GM12878 (cell line): ENCODE measurements at regions not wholly inside any gene's neighbourhood (a gene's known extent, or its start where the extent isn't known, plus 50 kb on each side); places are given as distances from the start of the nearest gene placed in this dataset.

Experiments
- EGR1 ChIP-seq, 2 experiments: IDR thresholded peaks; 1 replicate in 1 of 2; 2 replicates in 1 of 2; pipeline ENCODE4 v1.6.1; 2011 to 2012; ENCODE audit warnings: low read depth in 2 of 2, low read length in 2 of 2, borderline replicate concordance in 1 of 2, mild to moderate bottlenecking in 1 of 2, moderate library complexity in 1 of 2
- MEF2A ChIP-seq: IDR thresholded peaks from 2 replicates; pipeline ENCODE4 v1.6.1; 2011; ENCODE audit warnings: low read depth, mild to moderate bottlenecking, low read length, moderate library complexity; ENCODE audit not compliant: insufficient read depth
- MXI1 ChIP-seq: fragments of 150-350 bp; IDR thresholded peaks from 2 replicates; pipeline ENCODE4 v1.6.1; 2011; ENCODE audit warnings: low read depth, mild to moderate bottlenecking, inconsistent platforms, low read length, improper control_type of control experiment
- POLR2A ChIP-seq: IDR thresholded peaks from 2 replicates; pipeline ENCODE4 v1.6.1; 2011; ENCODE audit warnings: low read depth, mild to moderate bottlenecking, low read length
- POLR2AphosphoS5 ChIP-seq: IDR thresholded peaks from 2 replicates; pipeline ENCODE4 v1.6.1; 2011; ENCODE audit warnings: mild to moderate bottlenecking, low read length, inconsistent platforms
- RBBP5 ChIP-seq: fragments of 200-600 bp; sonication (generic); conservative IDR thresholded peaks from 2 replicates; pipeline ENCODE4 v1.6.1; 2016
- RFX5 ChIP-seq: IDR thresholded peaks from 2 replicates; pipeline ENCODE4 v1.6.1; 2011; ENCODE audit warnings: low read depth, low read length, improper control_type of control experiment
- SUPT20H ChIP-seq: IDR thresholded peaks from 2 replicates; pipeline ENCODE4 v1.6.1; 2011; ENCODE audit warnings: low read depth, mild to moderate bottlenecking, low read length, moderate library complexity, borderline replicate concordance; ENCODE audit not compliant: control insufficient read depth
- TCF7 ChIP-seq: IDR thresholded peaks from 2 replicates; pipeline ENCODE4 v1.6.1; 2014; ENCODE audit warnings: antibody characterized with exemption, borderline replicate concordance
- TF ChIP-seq, protein P1 (sequence below), 3 experiments: IDR thresholded peaks in 2 of 3; conservative IDR thresholded peaks in 1 of 3; 2 replicates each; pipeline ENCODE4 v1.5.1; 2011; ENCODE audit warnings: low read depth in 3 of 3, low read length in 3 of 3, mild to moderate bottlenecking in 3 of 3, control low read depth in 2 of 3, moderate library complexity in 2 of 3, inconsistent platforms in 1 of 3, mixed read lengths in 1 of 3; ENCODE audit not compliant: control insufficient read depth in 2 of 3, insufficient read depth in 1 of 3; ENCODE audit errors: extremely low read depth in 1 of 3
- TF ChIP-seq, protein P2 (sequence below): IDR thresholded peaks from 2 replicates; pipeline ENCODE4 v1.6.1; 2012; ENCODE audit warnings: low read depth, low read length, improper control_type of control experiment
- TF ChIP-seq, protein P3 (sequence below): IDR thresholded peaks from 2 replicates; pipeline ENCODE4 v1.6.1; 2011; ENCODE audit warnings: low read depth, low read length, improper control_type of control experiment, borderline replicate concordance
- TF ChIP-seq, protein P4 (sequence below): IDR thresholded peaks from 2 replicates; pipeline ENCODE4 v1.6.1; 2011; ENCODE audit warnings: mild to moderate bottlenecking, low read depth, low read length, moderate library complexity; ENCODE audit not compliant: insufficient replicate concordance

DNA sequence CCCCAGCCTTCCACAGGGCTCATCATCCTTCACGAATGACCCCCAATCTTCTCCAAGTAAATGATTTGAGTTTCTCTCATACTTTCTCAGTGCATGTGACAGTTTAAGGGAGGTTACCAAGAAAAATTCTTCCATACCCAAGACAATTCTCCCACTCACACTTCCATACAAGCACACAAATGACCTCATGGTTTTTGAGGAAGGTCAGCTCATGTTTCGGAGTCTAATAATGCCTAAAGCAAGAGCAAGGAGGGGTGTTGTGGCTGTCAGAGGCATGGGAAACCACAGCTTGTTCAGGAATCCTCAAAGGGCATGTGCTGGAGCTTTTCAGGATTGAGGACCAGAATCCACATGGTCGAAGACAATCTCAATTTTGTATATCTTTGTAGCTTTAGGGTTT lies 279.0 kb downstream of the MAFB start:
- TF ChIP-seq POLR2A (no peak), RFX5 (no peak), MXI1 (no peak), TCF7 (no peak), MEF2A (no peak), RBBP5 (no peak), POLR2AphosphoS5 (no peak), SUPT20H (no peak), EGR1 (IDR thresholded peaks at IDR 0.05; ENCODE audit: borderline replicate concordance in 1 of 2, low read depth in 2 of 2, low read length in 2 of 2) (no peak)
- TF ChIP-seq, protein P1, sequence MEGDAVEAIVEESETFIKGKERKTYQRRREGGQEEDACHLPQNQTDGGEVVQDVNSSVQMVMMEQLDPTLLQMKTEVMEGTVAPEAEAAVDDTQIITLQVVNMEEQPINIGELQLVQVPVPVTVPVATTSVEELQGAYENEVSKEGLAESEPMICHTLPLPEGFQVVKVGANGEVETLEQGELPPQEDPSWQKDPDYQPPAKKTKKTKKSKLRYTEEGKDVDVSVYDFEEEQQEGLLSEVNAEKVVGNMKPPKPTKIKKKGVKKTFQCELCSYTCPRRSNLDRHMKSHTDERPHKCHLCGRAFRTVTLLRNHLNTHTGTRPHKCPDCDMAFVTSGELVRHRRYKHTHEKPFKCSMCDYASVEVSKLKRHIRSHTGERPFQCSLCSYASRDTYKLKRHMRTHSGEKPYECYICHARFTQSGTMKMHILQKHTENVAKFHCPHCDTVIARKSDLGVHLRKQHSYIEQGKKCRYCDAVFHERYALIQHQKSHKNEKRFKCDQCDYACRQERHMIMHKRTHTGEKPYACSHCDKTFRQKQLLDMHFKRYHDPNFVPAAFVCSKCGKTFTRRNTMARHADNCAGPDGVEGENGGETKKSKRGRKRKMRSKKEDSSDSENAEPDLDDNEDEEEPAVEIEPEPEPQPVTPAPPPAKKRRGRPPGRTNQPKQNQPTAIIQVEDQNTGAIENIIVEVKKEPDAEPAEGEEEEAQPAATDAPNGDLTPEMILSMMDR (IDR thresholded peaks at IDR 0.05 in 2 of 3, conservative IDR thresholded peaks at IDR 0.05 in 1 of 3; ENCODE audit: control insufficient read depth in 2 of 3, extremely low read depth in 1 of 3, insufficient read depth in 1 of 3, low read depth in 3 of 3, low read length in 3 of 3): no peak
- TF ChIP-seq, protein P2, sequence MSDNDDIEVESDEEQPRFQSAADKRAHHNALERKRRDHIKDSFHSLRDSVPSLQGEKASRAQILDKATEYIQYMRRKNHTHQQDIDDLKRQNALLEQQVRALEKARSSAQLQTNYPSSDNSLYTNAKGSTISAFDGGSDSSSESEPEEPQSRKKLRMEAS: no peak
- TF ChIP-seq, protein P3, sequence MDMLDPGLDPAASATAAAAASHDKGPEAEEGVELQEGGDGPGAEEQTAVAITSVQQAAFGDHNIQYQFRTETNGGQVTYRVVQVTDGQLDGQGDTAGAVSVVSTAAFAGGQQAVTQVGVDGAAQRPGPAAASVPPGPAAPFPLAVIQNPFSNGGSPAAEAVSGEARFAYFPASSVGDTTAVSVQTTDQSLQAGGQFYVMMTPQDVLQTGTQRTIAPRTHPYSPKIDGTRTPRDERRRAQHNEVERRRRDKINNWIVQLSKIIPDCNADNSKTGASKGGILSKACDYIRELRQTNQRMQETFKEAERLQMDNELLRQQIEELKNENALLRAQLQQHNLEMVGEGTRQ: no peak
- TF ChIP-seq, protein P4, sequence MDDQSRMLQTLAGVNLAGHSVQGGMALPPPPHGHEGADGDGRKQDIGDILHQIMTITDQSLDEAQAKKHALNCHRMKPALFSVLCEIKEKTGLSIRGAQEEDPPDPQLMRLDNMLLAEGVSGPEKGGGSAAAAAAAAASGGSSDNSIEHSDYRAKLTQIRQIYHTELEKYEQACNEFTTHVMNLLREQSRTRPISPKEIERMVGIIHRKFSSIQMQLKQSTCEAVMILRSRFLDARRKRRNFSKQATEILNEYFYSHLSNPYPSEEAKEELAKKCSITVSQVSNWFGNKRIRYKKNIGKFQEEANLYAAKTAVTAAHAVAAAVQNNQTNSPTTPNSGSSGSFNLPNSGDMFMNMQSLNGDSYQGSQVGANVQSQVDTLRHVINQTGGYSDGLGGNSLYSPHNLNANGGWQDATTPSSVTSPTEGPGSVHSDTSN: no peak
